ENCODE measurements at regions not wholly inside any gene's neighbourhood (a gene's known extent, or its start where the extent isn't known, plus 50 kb on each side); places are given as distances from the start of the nearest gene placed in this dataset.

GRCh38 chr1:239436286-239436685, 49.9 kb downstream of the CHRM3 start:
- ATAC-seq (ENCODE audit: low FRiP score) (no peak), DNase-seq (ENCODE audit: low spot score) (no peak)
- TF ChIP-seq CTCF (IDR thresholded peaks at IDR 0.05): no peak

DNA sequence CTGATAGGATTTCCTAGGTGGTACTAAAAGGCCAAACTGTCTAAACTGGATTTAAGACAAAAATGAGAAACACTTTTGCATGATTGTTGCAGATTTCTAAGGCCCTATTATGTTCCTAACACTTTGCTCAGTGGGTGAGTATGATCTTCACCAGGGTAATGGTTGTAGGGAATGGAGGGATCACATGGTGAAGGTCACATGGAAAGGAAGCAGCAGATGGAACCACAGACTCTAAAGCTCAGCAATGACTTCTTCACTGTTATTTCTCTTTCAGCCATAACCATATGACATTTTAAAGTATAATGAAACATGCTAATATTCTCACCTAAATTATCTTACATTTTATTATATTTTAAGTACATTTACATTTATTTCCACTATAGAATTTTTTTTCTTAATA, 51.5 kb downstream of the CHRM3 start:
- TF ChIP-seq CTCF (IDR thresholded peaks at IDR 0.05): no peak
- ATAC-seq (ENCODE audit: low FRiP score) (no peak), DNase-seq (ENCODE audit: low spot score) (no peak)

GRCh38 chr1:239438891-239439290, 52.5 kb downstream of the CHRM3 start:
- TF ChIP-seq CTCF (IDR thresholded peaks at IDR 0.05): no peak
- no peak for ATAC-seq (ENCODE audit: low FRiP score)
- DNase-seq (ENCODE audit: low spot score): no peak

GRCh38 chr1:239443361-239443760, 57.0 kb downstream of the CHRM3 start:
- DNase-seq (ENCODE audit: low spot score) (no peak), ATAC-seq (ENCODE audit: low FRiP score) (no peak)
- no peak for TF ChIP-seq CTCF (IDR thresholded peaks at IDR 0.05)

GRCh38 chr1:239446611-239447010, 60.2 kb downstream of the CHRM3 start:
- DNase-seq (ENCODE audit: low spot score): no peak
- ATAC-seq (ENCODE audit: low FRiP score): no peak
- no peak for TF ChIP-seq CTCF (IDR thresholded peaks at IDR 0.05)

DNA sequence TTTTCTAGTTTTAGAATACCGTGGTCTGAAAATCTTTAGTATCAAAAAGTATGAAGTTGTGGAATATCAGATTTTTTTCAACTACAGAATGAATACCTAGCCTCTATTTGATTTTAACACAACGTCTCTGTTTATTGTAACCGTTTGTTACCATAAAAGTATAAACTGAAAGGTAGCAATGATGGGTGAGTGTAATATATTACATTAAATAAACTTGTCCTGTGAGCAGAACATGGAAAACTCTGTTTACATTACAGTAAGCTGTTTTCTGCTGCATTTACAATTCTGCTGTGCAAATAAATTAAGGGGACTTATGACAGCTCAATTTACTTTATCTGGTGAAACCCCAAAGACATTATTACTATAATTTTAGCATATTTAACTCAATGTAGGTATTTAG, 62.5 kb downstream of the CHRM3 start:
- no peak for ATAC-seq (ENCODE audit: low FRiP score)
- TF ChIP-seq CTCF (IDR thresholded peaks at IDR 0.05): no peak
- DNase-seq (ENCODE audit: low spot score): no peak

DNA sequence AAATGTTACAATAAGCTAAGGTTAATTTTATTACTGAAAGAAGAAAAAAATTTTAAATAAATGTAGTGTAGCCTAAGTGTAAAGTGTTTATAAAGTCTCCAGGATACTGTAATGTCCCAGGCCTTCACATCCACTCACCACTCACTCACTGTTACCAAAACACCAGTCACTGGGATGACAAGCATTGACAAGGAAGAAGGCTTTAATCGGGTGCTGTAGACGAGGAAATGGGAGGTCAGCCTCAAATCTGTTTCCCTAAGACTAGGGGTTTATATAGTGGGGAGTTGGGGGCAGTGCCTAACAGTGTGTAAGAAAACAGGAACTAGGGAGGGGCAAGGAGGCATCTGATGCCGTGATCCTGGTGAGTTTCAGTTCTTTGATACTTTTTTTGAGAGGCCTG, 69.4 kb downstream of the CHRM3 start:
- no peak for TF ChIP-seq CTCF (IDR thresholded peaks at IDR 0.05)
- DNase-seq (ENCODE audit: low spot score) (no peak), ATAC-seq (ENCODE audit: low FRiP score) (no peak)

Measured in omental fat pad (tissue), 3 donors.